Suprapubic skin (tissue), 4 donors: ENCODE measurements at regions not wholly inside any gene's neighbourhood (a gene's known extent, or its start where the extent isn't known, plus 50 kb on each side); places are given as distances from the start of the nearest gene placed in this dataset.

Experiments used
- EP300 ChIP-seq: sonication (generic); formaldehyde crosslinking; IDR thresholded peaks from one replicate; pipeline ENCODE4 v1.6.1; 2017; ENCODE audit warnings: antibody characterized with exemption
- POLR2A ChIP-seq, 2 donors: fragments of 450-650 bp; IDR thresholded peaks; one replicate each; pipeline ENCODE4 v1.6.1; 2017; ENCODE audit warnings: antibody characterized with exemption in 2 of 2, mild to moderate bottlenecking in 2 of 2, moderate library complexity in 2 of 2
- POLR2AphosphoS5 ChIP-seq, 3 donors: sonication (generic); formaldehyde crosslinking; IDR thresholded peaks; one replicate each; pipeline ENCODE4 v1.6.1; 2017; ENCODE audit warnings: antibody characterized with exemption in 3 of 3
- TF ChIP-seq, protein P1 (sequence below), 2 donors: fragments of 200-600 bp in 1 of 2; fragments of 450-650 bp in 1 of 2; sonication (generic) in 1 of 2; IDR thresholded peaks; one replicate each; pipeline ENCODE4 v1.5.1; 2016 to 2019; ENCODE audit warnings: antibody characterized with exemption in 2 of 2, mild to moderate bottlenecking in 1 of 2, moderate library complexity in 1 of 2

DNA sequence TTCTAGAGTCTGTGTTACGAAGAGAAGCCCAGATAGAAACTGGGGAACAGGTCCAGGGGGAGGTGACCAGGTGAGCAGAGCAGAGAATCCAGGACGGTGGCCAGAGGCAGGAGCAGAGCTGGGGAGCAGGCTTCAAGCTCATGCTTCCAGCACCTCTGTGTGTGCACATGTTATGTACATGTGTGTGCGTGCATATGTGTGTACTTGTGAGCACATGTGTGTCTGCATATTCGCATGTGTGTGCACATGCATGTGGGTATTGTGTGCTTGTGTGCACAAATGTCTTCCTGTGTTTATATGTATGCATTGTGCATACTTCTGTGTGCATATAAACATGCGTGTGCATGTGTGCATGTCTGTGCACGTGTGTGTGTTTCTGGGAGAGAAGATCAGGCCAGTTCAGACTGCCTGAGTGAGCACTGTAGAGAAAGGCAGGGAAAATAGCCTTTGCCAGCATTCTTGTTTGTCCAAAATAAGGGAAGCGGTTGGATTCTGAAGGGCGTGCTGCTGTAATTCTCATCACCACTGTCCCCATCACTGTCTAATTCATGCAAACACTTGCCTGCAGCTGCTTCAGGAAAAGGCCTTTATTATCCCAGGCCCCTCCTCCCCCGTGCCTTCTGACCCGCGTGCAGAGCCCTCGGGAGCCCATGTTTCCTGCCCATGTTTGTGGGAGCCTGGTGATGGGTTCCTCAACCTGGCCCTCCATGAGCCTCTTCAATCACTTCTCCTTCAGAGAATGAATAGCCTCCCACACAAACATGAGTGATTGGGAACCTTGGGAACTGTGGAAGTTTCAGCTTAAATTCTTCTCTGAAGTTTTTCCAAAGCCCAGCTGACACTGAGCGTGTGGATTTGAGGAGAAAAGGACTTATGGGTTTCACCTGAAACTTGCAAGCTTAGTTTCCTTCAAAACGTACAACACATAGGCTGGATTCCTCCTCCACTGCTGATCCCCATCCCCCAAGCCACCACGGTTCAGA lies 161.7 kb upstream of the AFDN start:
- TF ChIP-seq, protein P1, sequence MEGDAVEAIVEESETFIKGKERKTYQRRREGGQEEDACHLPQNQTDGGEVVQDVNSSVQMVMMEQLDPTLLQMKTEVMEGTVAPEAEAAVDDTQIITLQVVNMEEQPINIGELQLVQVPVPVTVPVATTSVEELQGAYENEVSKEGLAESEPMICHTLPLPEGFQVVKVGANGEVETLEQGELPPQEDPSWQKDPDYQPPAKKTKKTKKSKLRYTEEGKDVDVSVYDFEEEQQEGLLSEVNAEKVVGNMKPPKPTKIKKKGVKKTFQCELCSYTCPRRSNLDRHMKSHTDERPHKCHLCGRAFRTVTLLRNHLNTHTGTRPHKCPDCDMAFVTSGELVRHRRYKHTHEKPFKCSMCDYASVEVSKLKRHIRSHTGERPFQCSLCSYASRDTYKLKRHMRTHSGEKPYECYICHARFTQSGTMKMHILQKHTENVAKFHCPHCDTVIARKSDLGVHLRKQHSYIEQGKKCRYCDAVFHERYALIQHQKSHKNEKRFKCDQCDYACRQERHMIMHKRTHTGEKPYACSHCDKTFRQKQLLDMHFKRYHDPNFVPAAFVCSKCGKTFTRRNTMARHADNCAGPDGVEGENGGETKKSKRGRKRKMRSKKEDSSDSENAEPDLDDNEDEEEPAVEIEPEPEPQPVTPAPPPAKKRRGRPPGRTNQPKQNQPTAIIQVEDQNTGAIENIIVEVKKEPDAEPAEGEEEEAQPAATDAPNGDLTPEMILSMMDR (IDR thresholded peaks at IDR 0.05): no peak
- TF ChIP-seq POLR2AphosphoS5 (IDR thresholded peaks at IDR 0.05) (no peak), EP300 (no peak), POLR2A (IDR thresholded peaks at IDR 0.05) (no peak)
